ENCODE measurements at regions not wholly inside any gene's neighbourhood (a gene's known extent, or its start where the extent isn't known, plus 50 kb on each side); places are given as distances from the start of the nearest gene placed in this dataset.
"Not testable (repeated sequence)": the region's sequence is repeated elsewhere in the genome, so short reads cannot be mapped to it uniquely, and the experiment has no call there.

DNA sequence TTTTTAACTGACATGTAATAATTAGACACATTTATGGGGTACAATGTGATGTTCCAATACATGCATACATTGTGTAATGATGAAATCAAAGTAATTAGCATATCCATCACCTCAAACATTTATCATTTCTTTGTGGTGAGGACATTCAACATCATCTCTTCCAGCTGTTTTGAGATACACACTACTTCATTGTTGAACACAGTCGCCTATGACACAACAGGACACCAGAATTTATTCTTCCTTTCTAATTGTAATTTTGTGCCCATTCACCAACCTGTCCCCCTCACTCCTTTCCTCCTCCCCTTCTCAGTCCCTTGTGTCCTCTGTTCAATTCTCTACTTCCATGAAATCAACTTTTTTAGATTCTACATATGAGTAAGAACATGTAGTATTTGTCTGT is 113.4 kb upstream of the CBLB start:
- no peak for DNase-seq

DNA sequence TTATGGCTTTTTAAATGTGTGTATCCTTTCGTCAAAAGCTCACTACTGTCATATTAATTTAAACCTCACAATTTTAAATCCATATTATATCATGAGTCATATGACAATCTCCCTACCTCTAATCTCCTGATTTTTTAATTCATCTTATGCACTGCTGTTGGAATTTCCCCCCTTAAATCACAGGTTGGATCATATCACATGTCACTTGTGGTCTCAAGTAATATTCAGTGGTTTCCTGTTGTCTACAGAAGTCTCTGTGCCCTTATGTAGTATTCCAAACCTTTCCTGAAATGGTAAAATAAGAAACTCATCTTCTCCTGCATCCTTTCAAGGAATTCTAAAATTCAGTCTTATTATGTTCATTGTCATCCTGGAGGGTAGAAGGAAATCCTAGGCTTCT is 116.0 kb upstream of the CBLB start:
- DNase-seq: peak; percentile 21

DNA sequence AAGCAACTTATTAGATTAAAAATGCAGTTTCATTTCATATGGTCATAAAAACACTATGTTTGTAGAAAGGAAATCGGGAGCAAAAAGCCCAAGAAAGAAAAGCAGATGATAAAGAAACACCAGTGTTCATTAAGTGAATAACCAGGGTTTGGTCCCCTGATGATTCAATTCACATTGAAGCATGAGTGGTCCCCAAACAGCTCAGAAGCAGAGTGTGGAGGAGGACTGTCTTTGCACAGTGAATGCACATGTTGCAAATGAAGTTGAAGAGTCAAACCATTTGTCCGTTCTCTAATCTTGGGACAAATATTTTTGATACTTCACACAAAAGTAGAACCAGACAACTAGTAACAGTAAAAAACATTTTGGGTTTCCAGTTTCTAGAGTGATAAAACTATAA is 117.5 kb upstream of the CBLB start:
- DNase-seq: not testable (repeated sequence)

DNA sequence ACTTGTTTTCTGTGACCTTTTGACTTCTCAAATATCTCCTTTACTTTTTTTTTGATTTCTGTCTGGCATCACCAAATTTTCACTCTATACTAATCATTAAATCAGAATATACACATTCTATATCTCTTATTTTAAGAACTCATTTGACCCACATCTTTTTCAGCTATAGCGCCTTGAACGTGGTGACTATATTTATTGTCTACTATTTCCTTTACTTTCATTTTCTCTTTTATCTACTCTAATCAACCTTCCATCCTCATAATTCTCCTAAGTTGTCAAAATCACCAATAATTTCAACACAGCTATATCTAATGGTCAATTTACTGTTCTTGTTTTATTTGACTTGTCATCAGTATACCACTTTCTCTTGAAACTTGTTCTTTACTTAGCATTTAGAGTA is 119.0 kb upstream of the CBLB start:
- peak; percentile 10 for DNase-seq

DNA sequence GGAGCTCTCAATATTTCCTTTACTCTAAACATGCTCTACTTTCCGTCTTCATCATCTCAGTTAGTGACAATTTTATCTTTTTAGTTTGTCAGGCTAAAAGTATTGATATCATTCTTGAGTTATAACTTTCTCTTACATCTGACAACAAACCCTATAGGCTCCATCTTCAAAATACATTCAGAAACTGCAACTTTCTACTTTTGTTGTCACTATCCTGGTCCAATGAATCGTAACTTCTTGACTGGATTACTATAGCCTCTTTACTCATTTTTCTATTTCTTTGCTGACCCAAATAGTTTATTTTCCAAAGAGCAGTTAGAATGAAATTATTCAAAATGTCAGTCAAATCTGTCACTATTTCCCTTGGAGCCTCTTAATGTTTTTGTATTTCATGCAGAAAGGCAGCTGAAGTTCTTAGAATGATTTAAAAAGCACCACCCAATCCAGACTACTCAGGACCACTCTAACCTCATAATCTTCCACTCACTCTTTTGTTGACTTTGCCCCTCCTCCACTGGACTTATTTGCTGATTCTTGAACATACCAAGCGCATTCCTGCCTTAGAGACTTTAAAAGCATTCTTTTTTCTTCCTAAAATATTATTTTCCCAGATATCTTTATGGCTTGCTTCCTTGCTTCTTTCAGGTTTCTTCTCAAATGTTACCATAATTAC is 119.9 kb upstream of the CBLB start:
- DNase-seq: no peak

DNA sequence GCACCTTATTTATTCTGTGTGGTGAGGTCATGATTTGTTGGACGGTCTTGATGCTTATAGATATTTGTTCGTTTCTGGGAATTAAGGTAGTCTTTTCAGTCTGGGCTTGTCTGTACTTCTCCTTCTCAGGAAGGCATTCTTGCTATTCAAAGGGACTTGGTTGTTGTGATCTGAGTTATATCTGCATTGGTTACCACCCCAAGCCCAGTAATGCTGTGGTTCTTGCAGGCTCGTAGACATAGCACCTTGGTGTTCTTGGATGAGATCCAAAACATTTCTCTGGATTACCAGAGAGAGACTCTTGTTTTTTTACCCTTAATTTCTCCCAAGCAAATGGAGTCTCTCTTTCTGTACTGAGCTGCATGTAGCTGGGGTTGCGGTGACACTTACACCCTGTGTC is 128.0 kb upstream of the CBLB start:
- DNase-seq: no peak

DNA sequence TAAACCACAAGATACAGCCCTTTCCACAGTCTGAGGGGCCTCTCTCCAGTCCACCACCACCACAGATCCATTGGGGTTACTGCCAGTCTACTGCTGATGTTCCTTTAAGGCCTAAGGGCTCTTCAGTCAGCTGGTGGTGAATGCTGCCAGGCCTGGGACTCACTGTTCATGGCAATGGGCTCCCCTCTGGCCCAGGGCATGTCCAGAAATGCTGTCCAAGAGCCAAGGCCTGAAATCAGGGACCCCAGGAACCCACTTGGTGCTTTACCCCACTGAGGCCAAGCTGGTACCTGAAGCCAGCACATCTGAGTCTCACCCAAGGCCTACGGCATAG is 128.6 kb upstream of the CBLB start:
- DNase-seq: no peak

DNA sequence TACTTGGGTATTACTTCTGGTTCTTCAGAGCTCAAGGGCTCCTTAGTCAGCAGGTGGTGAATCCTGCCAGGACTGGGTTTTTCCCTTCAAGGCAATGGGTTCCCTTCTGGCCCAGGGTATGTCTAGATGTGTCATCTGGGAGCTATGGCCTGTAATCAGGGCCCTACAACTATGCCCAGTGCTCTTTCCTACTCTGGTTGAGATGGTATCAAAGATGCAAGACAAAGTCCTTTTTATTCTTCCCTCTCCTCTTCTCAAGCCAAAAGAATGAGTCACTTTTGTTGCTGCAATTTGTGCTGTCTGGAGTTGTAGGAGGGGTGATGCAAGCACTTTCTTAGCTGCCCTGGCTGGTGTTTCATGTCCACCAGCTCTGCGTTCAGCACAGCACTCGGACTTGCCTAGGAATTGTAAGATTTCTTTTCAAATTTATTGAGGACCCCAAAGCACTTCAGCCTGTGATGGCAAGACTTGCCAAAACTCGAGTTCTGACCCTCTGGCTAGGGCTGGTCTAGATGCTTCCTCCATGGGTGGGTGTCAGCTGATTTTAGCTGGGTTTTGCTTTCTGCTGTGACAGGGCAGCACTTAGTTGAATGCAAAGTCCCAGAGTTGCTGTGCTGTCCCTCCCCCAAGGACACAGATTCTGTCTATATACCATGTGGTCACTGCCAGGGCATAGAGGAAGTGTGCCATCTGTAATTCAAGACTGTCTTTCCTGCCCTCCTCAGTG is 129.2 kb upstream of the CBLB start:
- DNase-seq: no peak

DNA sequence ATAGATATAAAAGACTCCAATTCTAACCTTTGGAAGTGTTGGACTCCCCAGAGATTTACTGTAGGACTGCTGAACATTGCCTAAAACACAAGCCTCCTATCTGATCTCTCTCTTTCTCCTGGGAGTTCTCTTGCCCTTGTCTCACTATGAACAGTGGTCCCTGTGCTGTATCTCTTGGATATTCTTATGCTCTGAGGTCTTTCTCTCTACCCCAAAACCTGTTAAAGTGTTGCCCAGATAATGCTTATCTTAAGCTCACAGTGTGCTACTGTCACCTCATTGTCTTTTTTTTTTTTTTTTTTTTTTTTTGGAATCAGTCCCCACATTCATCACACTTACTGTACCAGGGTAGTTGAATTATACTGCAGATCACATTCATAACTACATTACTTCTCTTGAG is 131.0 kb upstream of the CBLB start:
- DNase-seq: no peak

DNA sequence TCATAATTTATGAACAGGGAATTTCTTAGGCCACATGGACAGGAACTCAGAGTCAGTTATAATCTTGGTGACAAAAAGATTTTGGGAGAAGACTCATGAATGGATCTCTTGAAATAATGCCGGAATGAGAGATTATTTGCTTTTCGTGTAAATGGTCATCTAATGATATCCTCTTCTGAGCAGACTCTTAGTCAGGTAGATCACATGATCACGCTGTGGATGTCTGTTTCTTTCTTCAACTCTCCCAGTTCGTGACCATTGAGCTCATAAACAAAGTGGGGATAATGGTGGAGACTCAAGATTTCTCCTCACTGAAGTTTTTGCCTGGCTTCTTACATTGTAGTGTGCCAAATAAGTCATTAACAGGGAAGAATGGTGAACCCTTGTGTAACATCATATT is 133.1 kb upstream of the CBLB start:
- DNase-seq: no peak

DNA sequence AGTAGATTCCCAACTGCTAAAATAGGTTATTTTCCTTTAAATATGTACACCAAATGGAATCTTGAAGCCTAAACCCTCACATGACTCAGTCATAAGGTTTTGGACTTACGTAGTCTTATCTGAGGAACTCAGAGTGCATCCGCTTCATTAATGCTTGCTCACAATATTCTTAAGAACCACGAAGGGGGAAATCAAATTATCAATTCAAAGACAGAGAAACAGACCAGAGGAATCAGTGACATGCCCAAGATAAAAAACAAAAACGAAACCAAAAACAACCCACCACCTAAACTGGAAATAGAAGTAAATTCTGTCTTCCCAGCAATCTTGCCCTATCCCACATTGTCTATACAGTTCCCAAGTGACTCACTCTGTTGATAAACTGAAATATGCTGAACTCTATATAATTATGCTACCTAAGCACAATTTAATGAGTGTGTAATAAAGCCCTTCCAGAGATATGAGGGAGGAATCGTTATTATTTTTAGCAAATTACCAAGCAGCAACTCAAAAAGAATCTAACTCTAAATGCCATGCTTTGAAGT is 135.4 kb upstream of the CBLB start:
- peak; percentile 29 for DNase-seq

DNA sequence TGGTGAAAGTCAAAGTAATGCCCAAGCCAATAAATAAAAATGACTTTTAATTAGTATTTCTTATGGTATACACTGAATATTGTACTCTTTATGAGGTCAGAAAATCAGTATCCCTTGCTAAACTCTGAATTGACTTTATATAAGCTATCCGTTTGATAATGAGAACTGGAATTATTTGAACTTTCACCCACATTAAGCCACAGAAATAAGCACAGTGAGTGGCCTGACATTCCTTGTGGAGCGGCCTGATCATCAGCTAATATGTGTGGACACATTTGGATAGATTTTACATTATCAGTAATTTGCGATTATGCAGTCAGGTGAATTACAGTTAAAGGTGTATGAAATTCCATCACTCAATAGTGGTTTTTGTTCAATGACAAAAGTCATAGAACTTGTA is 136.0 kb upstream of the CBLB start:
- DNase-seq: no peak

DNA sequence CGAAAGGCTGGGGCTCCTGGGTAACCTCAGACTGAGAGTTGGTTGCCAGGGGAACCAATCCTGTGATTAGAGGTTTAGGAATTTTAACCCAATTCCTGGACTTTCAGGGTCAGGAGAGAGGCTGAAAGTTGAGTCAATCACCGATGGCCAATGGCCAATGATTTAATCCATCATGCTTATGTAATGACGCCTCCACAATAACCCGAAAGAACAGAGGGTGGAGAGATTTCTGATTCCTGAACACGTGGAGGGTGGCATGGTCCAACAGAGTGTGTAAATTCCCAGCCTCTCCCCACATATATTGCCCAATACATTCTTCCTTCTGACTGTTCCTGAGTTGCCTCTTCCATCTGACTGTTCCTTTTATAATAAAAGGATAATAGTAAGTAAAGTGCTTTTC is 137.2 kb upstream of the CBLB start:
- no peak for DNase-seq

DNA sequence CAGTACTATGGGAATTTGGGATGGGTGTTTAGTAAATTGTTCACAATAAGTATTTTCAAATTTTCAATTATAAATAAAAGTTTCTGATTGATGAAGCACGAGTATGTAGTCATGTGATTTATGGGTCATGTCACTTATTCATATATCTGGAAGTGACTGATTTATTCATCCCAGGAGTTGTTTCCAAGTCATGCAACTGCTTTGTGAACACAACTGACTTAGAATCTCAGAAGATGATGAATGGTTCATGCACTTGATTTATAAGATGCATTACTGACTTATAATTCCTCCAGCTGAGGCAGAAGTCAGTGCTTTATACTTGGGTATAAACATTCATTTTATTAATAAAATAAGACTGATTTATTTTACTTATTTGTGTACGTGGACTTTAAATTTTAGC is 137.8 kb upstream of the CBLB start:
- no peak for DNase-seq

DNA sequence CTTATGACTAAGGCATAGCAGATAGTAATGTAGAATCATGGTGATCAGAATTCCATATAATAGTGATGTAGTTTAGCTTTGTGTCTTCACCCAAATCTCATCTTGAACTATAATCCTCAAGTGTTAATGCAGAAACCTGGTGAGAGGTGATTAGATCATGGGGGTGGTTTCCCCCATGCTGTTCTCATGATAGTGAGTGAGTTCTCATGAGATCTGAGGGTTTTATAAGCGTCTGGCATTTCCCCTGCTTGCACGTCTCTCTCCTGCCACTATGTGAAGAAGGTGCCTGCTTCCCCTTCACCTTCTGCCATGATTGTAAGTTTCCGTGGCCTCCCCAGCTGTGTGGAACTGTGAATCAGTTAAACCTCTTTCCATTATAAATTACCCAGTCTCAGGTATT is 138.7 kb upstream of the CBLB start:
- no peak for DNase-seq

DNA sequence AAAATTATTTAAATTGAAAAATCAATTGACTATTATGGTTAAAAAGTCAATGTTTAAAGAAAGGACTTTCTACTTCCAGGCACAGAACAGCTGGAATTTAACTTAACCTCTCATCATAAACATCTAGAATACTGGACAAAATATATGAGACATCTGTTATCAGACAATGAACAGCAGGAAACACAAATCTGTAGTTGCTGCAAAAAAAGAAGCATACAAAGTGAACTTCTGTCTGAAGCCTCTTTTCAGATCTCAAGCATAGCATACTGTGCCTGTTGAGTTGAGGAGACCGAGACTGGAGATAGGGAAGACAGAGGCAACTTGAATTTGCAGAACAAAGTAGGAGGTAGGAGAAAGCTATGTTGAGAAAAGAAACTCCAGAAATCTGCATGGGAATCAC is 140.0 kb upstream of the CBLB start:
- DNase-seq: no peak

DNA sequence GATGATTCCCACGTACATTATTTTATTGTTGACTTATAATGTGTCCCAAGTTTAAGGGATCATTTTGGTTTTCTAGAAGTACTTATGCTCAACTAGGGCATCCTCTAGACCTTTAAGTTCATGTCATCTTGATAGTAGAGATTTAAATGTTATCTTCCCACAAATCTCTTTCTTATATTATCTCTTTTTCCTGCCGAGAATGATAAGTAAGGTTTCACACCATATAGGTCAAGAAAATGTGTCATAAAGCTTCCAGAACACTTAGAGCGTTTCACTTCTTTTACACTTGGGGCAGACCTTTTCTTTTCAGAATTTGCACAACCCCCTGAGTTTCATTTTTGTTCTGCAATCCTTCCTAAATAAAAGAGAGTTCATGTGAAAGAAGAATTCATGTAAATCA is 142.0 kb upstream of the CBLB start:
- no peak for DNase-seq

DNA sequence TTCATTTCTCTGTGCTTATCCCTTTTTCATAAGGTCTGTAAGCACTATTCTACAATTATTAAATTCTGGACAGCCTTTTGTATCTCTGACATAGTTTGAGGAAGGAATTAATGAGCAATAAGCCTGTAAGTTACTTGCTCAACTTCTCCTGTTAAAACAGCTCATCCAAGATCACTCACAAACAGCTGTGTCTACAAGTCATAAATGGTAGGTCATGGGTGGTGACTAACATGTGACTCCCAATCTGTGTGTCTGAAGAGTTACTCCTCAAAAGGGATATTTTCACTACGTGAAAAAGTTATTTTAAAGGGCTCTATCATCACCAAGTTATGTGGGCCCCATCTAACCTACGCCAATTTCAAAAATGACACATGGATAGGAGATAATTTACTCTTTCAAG is 145.2 kb upstream of the CBLB start:
- DNase-seq: no peak

DNA sequence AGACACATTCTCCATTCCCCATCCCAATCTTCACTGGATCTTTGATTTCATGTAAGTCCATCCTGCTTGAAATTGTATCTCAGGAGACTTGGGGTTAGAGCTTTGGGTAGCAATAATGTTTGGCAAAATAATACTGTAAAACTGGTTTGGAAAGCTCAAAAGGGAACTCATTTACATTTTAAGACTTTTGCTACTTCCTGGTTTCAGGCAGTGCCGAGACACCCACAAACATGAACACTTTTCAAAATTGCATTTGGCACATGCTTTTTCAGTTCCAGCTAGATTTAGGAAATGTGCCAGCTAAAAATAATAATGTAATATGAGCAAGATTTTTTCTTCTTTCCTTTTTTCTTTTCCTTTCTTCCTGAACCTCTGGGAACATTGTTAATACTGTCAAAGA is 145.7 kb upstream of the CBLB start:
- no peak for DNase-seq

DNA sequence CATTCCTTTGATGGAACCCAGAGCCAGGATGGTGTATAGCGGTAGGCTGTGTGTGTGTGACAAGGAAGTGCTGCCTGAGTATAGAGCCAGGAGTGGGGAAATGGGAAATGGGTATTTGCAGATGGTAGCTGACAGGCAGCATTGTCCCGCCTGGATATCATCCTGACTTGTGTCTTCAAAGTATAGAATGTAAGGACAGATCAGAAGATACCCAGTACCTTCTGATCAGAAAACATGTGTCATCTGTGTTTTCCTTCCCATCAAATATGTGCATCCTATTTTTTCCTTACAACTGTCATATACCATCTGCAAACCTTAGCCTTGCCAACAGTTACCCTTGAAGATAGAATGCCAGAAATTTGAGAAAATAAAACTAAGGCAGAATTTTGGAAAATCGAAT is 146.2 kb upstream of the CBLB start:
- no peak for DNase-seq

DNA sequence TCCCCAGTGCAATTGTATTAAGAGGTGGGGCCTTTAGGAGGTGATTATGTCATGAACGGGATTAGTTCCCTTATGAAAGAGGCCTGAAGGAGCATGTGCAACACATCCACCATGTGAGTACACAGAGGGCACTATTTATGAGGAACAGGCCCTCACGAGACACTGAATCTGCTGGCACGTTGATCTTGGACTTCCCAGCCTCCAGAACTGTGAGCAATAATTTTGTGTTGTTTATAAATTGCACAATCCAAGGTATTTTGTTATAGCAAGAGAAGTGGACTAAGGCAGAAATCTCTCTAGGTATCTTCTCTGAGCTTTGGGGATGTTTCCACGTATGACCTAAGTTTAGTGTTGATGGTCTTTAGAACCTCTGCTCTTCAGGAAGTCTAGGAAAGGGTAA is 149.3 kb upstream of the CBLB start:
- DNase-seq: no peak

DNA sequence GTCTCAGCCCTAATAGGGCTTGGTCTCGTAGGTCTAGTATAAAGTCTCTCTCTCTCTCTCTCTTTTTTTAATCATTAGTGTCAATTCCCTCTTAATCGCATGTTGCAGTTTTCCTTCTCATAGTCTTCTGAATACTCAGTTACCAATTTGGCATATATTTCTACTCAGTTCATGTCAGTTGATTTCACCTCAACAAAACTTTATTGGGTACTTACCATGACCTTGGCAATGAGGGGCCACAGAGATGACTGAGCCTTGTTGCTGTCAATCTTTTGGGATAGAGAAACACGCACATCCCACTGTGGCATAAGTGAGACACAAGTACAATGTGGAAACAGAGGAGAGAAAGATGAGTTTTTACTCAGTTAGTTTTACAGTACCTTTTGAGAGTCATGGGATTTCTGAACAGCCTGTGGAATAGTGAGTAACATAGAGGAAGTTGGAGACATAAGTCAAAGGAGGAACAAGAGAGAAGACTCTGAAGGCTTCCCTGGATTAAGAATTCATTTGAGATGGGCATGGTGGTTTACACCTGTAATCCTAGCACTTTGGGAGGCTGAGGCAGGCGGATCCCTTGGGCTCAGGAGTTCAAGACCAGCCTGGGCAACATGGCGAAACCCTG is 150.2 kb upstream of the CBLB start:
- DNase-seq: no peak

DNA sequence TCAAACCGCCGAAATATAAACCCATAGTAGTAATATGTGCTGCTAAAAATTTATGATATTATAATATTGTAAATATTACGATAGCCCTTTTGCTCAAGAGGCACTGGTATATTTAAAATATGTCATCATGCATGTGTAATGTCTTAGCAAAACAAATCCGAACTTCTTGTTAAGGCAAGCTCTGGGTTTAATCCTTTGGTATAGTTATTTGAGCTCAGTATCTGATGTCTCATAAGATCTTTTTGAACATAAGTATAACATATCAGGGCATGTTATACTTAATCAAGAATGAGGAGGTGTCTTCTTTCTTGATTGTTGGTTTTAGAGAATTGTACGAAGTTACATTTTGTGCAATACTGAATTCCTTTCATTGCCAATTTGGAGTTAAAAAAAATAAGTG is 154.1 kb upstream of the CBLB start:
- no peak for DNase-seq

DNA sequence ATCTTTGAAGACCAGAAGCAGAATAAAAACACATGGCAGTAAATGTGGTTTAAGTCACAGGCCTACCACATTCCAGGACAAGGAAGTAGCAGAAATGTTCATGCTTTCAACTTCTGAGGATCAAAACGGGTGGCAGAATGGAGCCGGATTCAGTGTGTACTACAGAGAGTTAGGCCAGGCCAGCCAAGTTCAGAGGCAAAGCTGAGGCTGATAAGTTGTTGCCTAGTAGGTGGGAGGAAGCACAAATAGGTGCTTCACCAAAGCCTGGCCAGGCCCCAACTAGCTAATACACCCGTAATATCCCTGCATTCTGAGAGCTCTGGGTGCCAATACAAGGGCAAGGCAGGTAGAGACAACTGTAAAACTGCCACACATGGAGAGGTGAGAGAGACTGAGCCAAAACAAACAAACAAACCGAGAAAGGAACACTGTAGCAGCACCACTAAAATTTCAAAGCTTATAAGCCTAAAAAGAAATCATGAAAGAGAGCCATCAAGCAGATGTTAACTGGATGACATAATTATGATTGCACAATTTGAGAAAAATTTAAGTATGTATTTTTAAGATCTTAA is 156.4 kb upstream of the CBLB start:
- no peak for DNase-seq
